ENCODE measurements at regions not wholly inside any gene's neighbourhood (a gene's known extent, or its start where the extent isn't known, plus 50 kb on each side); places are given as distances from the start of the nearest gene placed in this dataset.

GRCh38 chrX:20861113-20861512 lies 513.1 kb upstream of the CNKSR2 start:
- DNase-seq (ENCODE audit: low read depth) = no peak

GRCh38 chrX:20857746-20858145 lies 516.5 kb upstream of the CNKSR2 start:
- no peak for DNase-seq (ENCODE audit: low read depth)

GRCh38 chrX:20838477-20838876 lies 535.7 kb upstream of the CNKSR2 start:
- no peak for DNase-seq (ENCODE audit: low read depth)

- no peak for DNase-seq (ENCODE audit: low read depth)
Observed at GRCh38 chrX:20829665-20830491, 544.3 kb upstream of the CNKSR2 start.

GRCh38 chrX:20825984-20826383 lies 548.2 kb upstream of the CNKSR2 start:
- DNase-seq (ENCODE audit: low read depth) = no peak

- DNase-seq (ENCODE audit: low read depth) = no peak
Observed at GRCh38 chrX:20803971-20804370, 537.3 kb upstream of the RPS6KA3 start.

GRCh38 chrX:20802036-20802435 lies 535.3 kb upstream of the RPS6KA3 start:
- no peak for DNase-seq (ENCODE audit: low read depth)

GRCh38 chrX:20796450-20796849 lies 529.7 kb upstream of the RPS6KA3 start:
- no peak for DNase-seq (ENCODE audit: low read depth)

GRCh38 chrX:20789103-20789502 lies 522.4 kb upstream of the RPS6KA3 start:
- DNase-seq (ENCODE audit: low read depth) = no peak

- no peak for DNase-seq (ENCODE audit: low read depth)
Observed at GRCh38 chrX:20767346-20767745, 500.6 kb upstream of the RPS6KA3 start.

- no peak for DNase-seq (ENCODE audit: low read depth)
Observed at GRCh38 chrX:20756585-20756984, 489.9 kb upstream of the RPS6KA3 start.

- DNase-seq (ENCODE audit: low read depth) = no peak
Observed at GRCh38 chrX:20753076-20753475, 486.4 kb upstream of the RPS6KA3 start.

GRCh38 chrX:20746690-20747089 lies 480.0 kb upstream of the RPS6KA3 start:
- DNase-seq (ENCODE audit: low read depth) = no peak

- no peak for DNase-seq (ENCODE audit: low read depth)
Observed at GRCh38 chrX:20743046-20743445, 476.3 kb upstream of the RPS6KA3 start.

- no peak for DNase-seq (ENCODE audit: low read depth)
Observed at GRCh38 chrX:20742106-20742505, 475.4 kb upstream of the RPS6KA3 start.

- no peak for DNase-seq (ENCODE audit: low read depth)
Observed at GRCh38 chrX:20740443-20740842, 473.7 kb upstream of the RPS6KA3 start.

GRCh38 chrX:20739038-20739745 lies 472.5 kb upstream of the RPS6KA3 start:
- no peak for DNase-seq (ENCODE audit: low read depth)

GRCh38 chrX:20729416-20729815 lies 462.7 kb upstream of the RPS6KA3 start:
- no peak for DNase-seq (ENCODE audit: low read depth)

GRCh38 chrX:20727447-20727846 lies 460.7 kb upstream of the RPS6KA3 start:
- no peak for DNase-seq (ENCODE audit: low read depth)

GRCh38 chrX:20720954-20721626 lies 454.4 kb upstream of the RPS6KA3 start:
- no peak for DNase-seq (ENCODE audit: low read depth)

- no peak for DNase-seq (ENCODE audit: low read depth)
Observed at GRCh38 chrX:20718592-20719380, 452.1 kb upstream of the RPS6KA3 start.

- DNase-seq (ENCODE audit: low read depth) = no peak
Observed at GRCh38 chrX:20715176-20715575, 448.5 kb upstream of the RPS6KA3 start.
